ENCODE measurements at regions not wholly inside any gene's neighbourhood (a gene's known extent, or its start where the extent isn't known, plus 50 kb on each side); places are given as distances from the start of the nearest gene placed in this dataset.

DNA sequence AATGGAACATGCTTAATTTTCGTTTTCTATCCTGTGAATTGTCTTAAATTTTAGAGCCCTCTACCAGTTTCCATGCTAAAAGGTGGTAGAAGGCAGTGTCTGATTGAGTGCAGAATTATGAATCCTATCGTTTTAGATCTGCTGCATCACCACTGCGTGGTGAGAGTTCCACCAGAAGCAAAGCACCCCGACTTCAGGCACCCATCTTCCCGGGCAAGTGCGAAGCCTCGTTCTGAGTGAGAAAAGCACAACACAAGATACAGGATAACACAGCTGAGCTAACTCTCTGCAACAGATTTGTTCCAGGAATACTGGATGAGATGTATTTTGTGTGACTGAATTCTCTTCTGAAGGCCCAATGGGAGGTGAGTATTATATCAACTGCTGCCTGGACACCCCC is 471.5 kb downstream of the EIPR1 start:
- TF ChIP-seq, protein P1, sequence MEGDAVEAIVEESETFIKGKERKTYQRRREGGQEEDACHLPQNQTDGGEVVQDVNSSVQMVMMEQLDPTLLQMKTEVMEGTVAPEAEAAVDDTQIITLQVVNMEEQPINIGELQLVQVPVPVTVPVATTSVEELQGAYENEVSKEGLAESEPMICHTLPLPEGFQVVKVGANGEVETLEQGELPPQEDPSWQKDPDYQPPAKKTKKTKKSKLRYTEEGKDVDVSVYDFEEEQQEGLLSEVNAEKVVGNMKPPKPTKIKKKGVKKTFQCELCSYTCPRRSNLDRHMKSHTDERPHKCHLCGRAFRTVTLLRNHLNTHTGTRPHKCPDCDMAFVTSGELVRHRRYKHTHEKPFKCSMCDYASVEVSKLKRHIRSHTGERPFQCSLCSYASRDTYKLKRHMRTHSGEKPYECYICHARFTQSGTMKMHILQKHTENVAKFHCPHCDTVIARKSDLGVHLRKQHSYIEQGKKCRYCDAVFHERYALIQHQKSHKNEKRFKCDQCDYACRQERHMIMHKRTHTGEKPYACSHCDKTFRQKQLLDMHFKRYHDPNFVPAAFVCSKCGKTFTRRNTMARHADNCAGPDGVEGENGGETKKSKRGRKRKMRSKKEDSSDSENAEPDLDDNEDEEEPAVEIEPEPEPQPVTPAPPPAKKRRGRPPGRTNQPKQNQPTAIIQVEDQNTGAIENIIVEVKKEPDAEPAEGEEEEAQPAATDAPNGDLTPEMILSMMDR (IDR thresholded peaks at IDR 0.05; ENCODE audit: low read depth, low read length) = no peak
- no peak for TF ChIP-seq EZH2phosphoT487 (IDR thresholded peaks at IDR 0.05; ENCODE audit: low read depth)
